Activated T-helper 1 cell treated with anti-CD3 and anti-CD28 coated beads, Interleukin-2, amount 50 U/mL, for 16 hours (primary cell): ENCODE measurements at regions not wholly inside any gene's neighbourhood (a gene's known extent, or its start where the extent isn't known, plus 50 kb on each side); places are given as distances from the start of the nearest gene placed in this dataset.

Source experiments
- DNase-seq, 2 donors: peaks; one replicate each; pipeline ENCODE4 v3.0.0-alpha.2; 2020; ENCODE audit warnings: low read depth in 1 of 2, low spot score in 1 of 2

DNA sequence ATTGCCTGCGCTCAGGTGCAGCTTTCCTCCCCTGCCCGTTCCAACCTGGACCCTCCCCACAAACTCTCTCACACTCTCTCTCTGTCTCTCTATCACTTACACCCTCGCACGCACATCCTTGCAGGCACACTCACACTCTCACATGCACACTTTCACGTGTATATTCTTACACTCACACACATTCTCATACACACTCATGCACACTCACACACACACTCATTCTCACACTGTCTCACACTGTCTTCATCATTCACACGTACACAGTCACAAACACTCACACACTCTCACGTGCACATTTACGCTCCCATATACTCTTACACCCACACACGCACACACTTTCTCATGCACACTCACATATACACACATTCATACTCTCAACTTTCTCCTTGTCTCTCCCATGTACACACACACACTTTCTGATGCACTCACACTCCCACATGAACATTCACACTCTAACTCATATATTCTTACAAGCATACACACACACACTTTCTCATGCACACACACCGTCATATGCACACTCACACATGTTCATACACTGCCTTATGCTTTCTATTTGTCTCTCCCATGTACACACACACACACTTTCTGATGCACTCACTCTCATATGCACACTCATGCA, 229.3 kb downstream of the SNX18 start:
- no peak for DNase-seq

- DNase-seq, result no peak
These were observed 228.8 kb downstream of the SNX18 start for GRCh38 chr5:54746346-54746745.

- DNase-seq, result no peak
These were observed 228.0 kb downstream of the SNX18 start for GRCh38 chr5:54745599-54745998.

DNA sequence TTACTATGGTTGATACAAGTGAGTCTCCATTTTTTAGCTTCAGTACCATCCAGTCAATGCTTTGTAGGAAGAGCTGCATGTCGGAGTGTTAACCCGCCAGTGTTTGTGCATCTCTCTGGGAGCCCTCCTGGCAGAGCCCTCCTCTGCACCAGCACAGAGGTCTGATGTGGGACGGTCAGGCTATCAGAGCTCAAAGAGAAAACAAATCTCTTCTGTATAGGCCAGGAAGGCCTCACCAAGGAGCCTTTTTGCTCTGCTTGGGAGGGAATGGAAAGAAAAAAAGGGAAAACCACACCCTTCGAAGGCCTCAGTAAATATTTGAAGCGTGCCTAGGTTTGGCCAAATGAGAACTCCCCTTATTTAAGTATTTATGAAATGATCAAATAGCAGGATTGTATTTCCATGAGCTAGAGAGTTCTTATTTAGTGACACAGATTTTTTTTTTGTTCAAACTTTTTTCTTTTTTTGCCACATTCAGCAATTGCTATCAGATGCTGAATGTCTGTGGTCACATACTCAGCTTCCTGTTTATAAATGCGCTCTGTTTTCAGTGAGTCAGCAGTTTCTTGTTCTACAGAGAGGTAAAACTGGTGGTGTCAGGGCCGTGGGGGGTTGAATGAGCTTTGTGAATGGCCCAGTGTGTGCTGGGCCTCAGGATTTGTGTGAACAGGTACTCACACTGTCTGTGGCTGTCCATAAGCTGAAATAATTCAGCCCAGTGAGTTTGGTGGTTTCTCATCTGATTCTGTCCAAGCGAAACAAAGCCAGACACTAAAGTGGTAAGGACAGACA, 226.6 kb downstream of the SNX18 start:
- peak; percentile 16 to 19 for DNase-seq

GRCh38 chr5:54743581-54743980, 226.0 kb downstream of the SNX18 start:
- DNase-seq, result no peak

DNA sequence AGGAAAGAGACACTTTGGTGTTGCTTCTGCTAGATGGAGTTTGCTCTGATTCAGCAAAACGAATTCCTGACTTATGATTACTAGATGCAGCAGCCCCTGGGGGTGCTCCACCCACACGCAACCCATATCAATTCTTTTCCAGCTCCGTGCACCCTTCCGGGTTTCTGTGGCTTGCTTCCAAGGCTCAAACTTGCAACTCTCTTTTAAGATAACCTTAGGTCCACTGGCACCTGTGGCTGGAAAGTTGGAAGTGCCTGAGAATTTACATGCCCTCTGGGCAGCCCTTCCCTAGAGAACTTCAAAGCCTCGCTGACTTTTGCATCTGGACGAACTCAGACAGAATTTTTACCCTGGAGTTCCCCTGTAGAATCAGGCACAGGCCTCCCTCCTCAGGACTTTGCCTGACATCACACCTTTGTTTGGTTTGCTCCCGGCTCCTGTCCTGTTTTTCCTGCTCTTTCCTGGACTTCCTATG, 224.9 kb downstream of the SNX18 start:
- no peak for DNase-seq

DNA sequence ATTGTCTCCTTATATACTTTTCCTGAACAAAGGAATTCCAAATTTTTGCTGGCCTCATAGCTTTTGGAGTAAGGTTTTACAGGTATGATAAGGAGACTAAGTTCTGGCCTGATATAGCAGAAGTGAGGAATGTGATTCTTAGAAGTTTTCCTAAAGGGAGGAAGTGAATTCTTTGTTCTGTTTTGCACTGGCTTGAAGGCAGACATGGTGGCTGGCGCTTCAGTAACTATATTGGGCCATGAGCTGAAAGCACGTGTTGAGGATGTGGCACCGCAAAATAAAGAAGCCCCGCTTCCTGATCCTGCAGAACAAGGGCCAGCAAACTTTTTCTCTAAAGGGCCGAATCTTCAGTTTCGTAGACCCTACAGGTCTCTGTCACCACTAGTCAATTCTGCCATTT, 224.2 kb downstream of the SNX18 start:
- DNase-seq, result no peak

DNA sequence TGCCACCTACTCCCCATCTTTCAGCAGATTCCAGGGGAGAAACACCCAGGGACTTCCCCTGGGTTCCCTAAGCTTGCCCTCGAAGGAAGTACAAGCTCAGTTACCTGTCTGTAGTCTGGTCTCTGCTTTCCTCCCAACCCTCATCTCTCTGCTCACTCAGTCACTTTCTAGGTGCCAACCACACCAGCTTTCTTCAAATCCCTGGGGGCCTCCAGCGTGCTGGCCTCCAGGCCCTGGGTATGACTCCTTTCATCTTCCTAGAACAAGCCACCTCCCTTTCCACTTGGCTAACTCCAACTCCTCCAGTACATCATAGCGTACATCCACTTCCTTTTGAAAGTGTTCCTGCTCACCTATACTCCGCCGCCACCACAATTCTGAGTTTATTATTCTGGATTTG, 222.6 kb downstream of the SNX18 start:
- no peak for DNase-seq

- DNase-seq, result no peak
These were observed 221.8 kb downstream of the SNX18 start for GRCh38 chr5:54739371-54739770.

DNA sequence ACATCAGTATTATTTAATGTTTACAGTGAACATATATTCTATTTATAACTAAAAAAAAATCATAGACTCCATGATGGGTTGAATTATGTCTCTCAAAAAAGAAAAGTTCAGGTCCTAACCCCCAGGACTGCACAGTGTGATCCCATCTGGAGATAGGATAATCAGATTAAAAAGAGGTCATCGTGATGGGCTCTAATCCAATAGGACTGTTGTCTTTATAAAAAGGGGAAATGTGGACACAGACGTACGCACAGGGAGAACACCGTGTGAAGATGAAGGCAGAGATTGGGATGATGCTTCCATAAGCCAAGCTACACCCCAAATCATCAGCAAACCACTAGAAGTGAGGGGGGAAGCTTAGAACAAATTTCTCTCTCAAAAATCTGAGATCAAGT, 221.4 kb downstream of the SNX18 start:
- no peak for DNase-seq

GRCh38 chr5:54738118-54738972, 220.8 kb downstream of the SNX18 start:
- no peak for DNase-seq

- no peak for DNase-seq
These were observed 218.6 kb downstream of the SNX18 start for GRCh38 chr5:54736003-54736797.

DNA sequence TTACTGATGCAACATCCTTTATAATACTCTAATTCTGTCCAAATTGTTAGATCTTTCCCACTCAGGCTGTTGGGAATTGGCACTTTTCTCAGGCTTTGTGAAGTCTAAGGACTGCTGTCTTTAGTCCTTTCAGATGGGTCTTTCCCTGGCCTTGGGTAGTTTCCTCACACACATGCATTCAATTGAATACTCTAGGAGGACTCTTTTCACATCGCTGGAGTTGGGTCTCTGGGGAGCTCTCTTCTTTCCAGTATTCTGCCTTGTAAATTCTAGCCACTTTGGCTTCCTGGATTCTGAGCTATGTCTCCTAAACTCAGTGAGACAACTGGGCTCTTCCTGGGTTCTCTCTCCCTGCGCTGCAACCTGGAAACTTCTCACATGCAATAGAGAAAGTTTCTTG, 215.5 kb downstream of the SNX18 start:
- DNase-seq, result no peak

GRCh38 chr5:54732108-54732507, 214.5 kb downstream of the SNX18 start:
- no peak for DNase-seq

- DNase-seq, result no peak
These were observed 211.0 kb downstream of the SNX18 start for GRCh38 chr5:54728588-54728915.

DNA sequence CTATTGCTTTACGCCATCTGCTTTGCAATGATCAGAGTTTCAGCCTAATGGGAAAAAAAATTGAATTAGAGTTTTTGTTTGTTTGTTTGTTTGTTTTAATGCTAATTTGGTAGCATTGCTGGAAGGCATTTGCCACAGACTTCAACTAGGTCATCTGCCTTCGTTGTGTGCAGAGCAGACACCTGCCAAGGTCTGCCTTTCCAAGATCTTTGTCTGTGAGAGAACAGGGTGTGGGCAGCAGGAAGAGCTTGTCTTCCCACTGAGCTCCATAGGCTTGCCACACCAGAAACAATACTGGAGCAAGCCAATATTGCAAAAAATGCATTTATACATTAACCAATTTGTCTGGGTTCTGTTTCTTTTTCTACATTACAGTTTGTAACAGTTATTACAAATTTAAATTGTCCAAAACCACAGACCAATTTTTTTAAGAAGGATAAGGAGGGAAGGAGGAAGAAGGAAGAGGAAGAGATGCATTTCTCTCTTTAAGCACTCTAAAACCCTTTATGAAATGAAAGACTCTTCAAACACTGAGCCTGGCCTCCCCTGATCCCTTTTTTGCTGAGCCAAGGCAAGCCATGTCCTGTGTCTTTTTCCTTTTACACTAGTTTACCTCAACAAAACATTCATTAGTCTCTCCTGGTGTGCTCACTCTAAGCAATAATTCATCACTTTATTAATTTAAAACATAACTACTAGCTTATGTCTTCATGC, 210.5 kb downstream of the SNX18 start:
- DNase-seq, result no peak

- DNase-seq, result no peak
These were observed 208.1 kb downstream of the SNX18 start for GRCh38 chr5:54725391-54726280.

GRCh38 chr5:54722846-54723433, 205.4 kb downstream of the SNX18 start:
- no peak for DNase-seq
